ENCODE measurements at regions not wholly inside any gene's neighbourhood (a gene's known extent, or its start where the extent isn't known, plus 50 kb on each side); places are given as distances from the start of the nearest gene placed in this dataset.
"Not testable (repeated sequence)": the region's sequence is repeated elsewhere in the genome, so short reads cannot be mapped to it uniquely, and the experiment has no call there.

DNA sequence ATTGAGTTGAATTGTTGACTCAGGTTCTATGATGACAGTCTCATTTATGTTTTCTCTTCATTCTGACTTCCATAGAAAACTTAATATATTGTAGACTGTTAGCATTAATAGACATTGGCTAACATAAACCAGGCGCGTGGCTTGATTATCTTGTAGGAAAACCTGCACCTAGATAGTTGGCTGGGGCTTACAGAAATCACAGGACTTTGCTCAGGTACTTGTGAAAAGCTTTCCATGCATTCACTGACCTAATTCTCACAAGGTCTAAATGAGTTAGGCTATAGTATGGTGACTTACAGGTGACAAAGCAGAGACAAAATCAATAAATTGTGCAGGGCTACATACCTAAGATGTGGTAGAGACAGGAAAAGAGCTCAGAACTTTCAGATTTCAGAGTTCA is 212.8 kb downstream of the GPAT3 start:
- no peaks in the 10 kb centered on the region for H3K36me3 ChIP-seq (ENCODE audit: control insufficient read depth in 1 of 2, insufficient read depth in 2 of 2, low read length in 1 of 2)
- intact Hi-C loops (cut with DNase I) = no loop called here
- H3K27me3 ChIP-seq (ENCODE audit: control insufficient read depth in 1 of 2, insufficient read depth in 2 of 2, low read length in 1 of 2) = no peaks in the 10 kb centered on the region
- DNase-seq (no peak), ATAC-seq (ENCODE audit: low FRiP score) (no peak)
- WGBS, 2 donors = 86 to 93% methylated on average over 2 of the region's 2 CpGs
- H3K4me3 ChIP-seq (ENCODE audit: low read length in 2 of 2) = no peak overlapping the region
- no peaks in the 10 kb centered on the region for H3K4me1 ChIP-seq (ENCODE audit: control insufficient read depth in 1 of 2, insufficient read depth in 2 of 2, low read length in 2 of 2)
- no peaks in the 10 kb centered on the region for H3K9me3 ChIP-seq (ENCODE audit: control insufficient read depth, low read length)
- no peak overlapping the region for H3K27ac ChIP-seq (ENCODE audit: low read depth in 1 of 2, low read length in 2 of 2)

DNA sequence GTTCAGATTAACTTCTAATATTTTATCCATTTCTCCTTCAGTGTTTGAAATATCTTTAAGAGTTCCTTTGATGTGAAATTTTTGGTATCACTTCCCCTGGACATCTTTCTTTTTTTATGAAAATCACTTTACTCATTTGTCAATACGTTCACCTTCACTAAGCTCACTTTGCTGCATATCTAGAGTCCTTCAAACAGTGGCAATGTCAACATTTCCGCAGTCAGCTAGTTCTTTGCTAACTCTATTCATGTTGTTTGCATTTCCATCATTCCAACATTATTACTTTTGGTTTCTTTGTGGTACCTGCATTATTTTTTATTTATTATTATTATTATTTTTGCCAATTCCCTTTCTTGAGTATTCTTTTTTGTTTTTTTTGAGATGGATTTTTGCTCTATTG is 203.0 kb downstream of the GPAT3 start:
- Histone ChIP-seq H3K27me3 (ENCODE audit: control insufficient read depth in 1 of 2, insufficient read depth in 2 of 2, low read length in 1 of 2) (no peaks in the 10 kb centered on the region), H3K9me3 (ENCODE audit: control insufficient read depth, low read length) (no peaks in the 10 kb centered on the region), H3K4me3 (ENCODE audit: low read length in 2 of 2) (no peak overlapping the region), H3K27ac (ENCODE audit: low read depth in 1 of 2, low read length in 2 of 2) (no peak overlapping the region), H3K4me1 (ENCODE audit: control insufficient read depth in 1 of 2, insufficient read depth in 2 of 2, low read length in 2 of 2) (no peaks in the 10 kb centered on the region), H3K36me3 (ENCODE audit: control insufficient read depth in 1 of 2, insufficient read depth in 2 of 2, low read length in 1 of 2) (no peaks in the 10 kb centered on the region)
- ATAC-seq (ENCODE audit: low FRiP score) = no peak
- DNase-seq = no peak
- 74 to 84% methylated on average over 2 of the region's 2 CpGs for WGBS, 2 donors
- intact Hi-C loops (cut with DNase I) = no loop called here

DNA sequence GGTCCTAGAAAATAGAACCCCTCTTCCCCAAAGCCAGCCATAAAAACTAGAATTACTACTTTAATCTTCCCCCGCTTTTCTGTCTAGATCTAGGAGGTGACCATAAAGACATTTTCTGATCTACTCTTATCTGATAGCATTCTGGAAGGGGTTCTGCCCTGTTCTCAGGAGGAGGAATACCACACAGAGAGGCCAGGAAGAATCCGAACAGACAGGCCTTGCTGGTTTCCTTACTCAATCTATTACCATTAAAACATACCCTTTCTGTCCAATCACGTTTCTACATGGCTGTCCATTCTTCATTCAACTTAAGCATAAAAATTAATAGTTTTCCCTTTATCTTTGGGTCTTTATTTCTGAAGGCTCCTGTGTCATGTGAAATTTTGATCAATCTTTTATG is 198.7 kb downstream of the GPAT3 start:
- intact Hi-C loops (cut with DNase I) = no loop called here
- H3K36me3 ChIP-seq (ENCODE audit: control insufficient read depth in 1 of 2, insufficient read depth in 2 of 2, low read length in 1 of 2) = no peaks in the 10 kb centered on the region
- H3K4me1 ChIP-seq (ENCODE audit: control insufficient read depth in 1 of 2, insufficient read depth in 2 of 2, low read length in 2 of 2) = no peaks in the 10 kb centered on the region
- H3K27ac ChIP-seq (ENCODE audit: low read depth in 1 of 2, low read length in 2 of 2) = no peak overlapping the region
- no peak overlapping the region for H3K4me3 ChIP-seq (ENCODE audit: low read length in 2 of 2)
- no peaks in the 10 kb centered on the region for H3K9me3 ChIP-seq (ENCODE audit: control insufficient read depth, low read length)
- no peaks in the 10 kb centered on the region for H3K27me3 ChIP-seq (ENCODE audit: control insufficient read depth in 1 of 2, insufficient read depth in 2 of 2, low read length in 1 of 2)
- 78 to 82% methylated on average over 3 of the region's 3 CpGs for WGBS, 2 donors
- ATAC-seq (ENCODE audit: low FRiP score) = no peak
- no peak for DNase-seq

DNA sequence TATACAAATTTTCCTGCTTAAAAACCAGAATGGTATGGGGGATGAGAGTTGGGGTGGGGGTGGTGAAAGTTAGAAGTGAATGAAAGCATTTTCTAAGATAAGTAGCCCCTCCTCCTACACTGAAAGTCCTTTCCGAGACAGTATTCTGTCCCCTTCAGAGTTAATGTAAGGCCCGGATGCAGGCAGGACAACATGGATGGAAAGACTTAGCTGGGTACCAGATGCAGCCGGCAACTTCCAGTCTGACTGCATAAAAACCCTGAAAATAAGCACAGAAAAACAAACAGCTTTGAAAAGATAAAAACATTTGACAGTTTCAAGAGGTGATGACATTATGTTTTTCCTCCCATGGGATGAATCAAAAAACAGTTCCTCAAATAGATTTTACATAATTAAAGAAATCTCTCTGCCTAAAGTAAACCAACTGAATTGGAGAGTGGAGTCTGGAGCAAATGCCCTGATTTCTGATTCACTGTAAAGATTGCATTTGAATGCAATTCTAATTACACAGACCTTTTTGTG is 196.3 kb downstream of the GPAT3 start:
- H3K36me3 ChIP-seq (ENCODE audit: control insufficient read depth in 1 of 2, insufficient read depth in 2 of 2, low read length in 1 of 2) = no peaks in the 10 kb centered on the region
- intact Hi-C loops (cut with DNase I) = no loop called here
- 30 to 52% methylated on average over 3 of the region's 3 CpGs for WGBS, 2 donors

DNA sequence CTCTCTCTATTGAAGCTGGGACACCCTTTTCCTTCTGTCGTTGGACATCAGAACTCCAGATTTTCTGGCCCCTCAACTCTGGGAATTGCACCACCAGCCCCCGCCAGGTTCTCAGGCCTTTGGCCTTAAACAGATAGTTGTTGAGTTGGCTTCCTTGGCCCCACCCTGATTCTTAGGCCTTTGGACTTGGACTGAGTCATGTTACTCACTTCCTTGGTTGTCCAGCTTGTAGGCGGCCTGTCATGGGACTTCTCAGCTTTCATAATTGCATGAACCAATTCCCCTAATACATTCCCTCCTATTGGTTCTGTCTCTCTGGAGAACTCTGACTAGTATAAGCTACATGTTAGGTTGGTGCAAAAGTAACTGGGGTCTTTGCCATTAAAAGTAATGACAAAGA is 195.7 kb downstream of the GPAT3 start:
- intact Hi-C loops (cut with DNase I) = no loop called here
- ATAC-seq (ENCODE audit: low FRiP score) (no peak), DNase-seq (peak in 1 of 2 donors; percentile 42)
- H3K27ac ChIP-seq (ENCODE audit: low read depth in 1 of 2, low read length in 2 of 2) = no peak overlapping the region
- H3K36me3 ChIP-seq (ENCODE audit: control insufficient read depth in 1 of 2, insufficient read depth in 2 of 2, low read length in 1 of 2) = no peaks in the 10 kb centered on the region
- H3K4me1 ChIP-seq (ENCODE audit: control insufficient read depth in 1 of 2, insufficient read depth in 2 of 2, low read length in 2 of 2) = no peaks in the 10 kb centered on the region
- H3K4me3 ChIP-seq (ENCODE audit: low read length in 2 of 2) = no peak overlapping the region
- H3K9me3 ChIP-seq (ENCODE audit: control insufficient read depth, low read length) = no peaks in the 10 kb centered on the region
- WGBS, 2 donors = 88 to 91% methylated on average over 3 of the region's 3 CpGs
- peaks cover 0 to 2% of the 10 kb centered on the region in 2 donors for H3K27me3 ChIP-seq (ENCODE audit: control insufficient read depth in 1 of 2, insufficient read depth in 2 of 2, low read length in 1 of 2)

More for the DNA sequence above, 196.3 kb downstream of the GPAT3 start:
- no peak for ATAC-seq (ENCODE audit: low FRiP score)
- no peaks in the 10 kb centered on the region for H3K4me1 ChIP-seq (ENCODE audit: control insufficient read depth in 1 of 2, insufficient read depth in 2 of 2, low read length in 2 of 2)
- H3K27ac ChIP-seq (ENCODE audit: low read depth in 1 of 2, low read length in 2 of 2) = no peak overlapping the region
- H3K27me3 ChIP-seq (ENCODE audit: control insufficient read depth in 1 of 2, insufficient read depth in 2 of 2, low read length in 1 of 2) = peaks cover 0 to 2% of the 10 kb centered on the region in 2 donors
- no peak overlapping the region for H3K4me3 ChIP-seq (ENCODE audit: low read length in 2 of 2)
- no peaks in the 10 kb centered on the region for H3K9me3 ChIP-seq (ENCODE audit: control insufficient read depth, low read length)
- DNase-seq = no peak

DNA sequence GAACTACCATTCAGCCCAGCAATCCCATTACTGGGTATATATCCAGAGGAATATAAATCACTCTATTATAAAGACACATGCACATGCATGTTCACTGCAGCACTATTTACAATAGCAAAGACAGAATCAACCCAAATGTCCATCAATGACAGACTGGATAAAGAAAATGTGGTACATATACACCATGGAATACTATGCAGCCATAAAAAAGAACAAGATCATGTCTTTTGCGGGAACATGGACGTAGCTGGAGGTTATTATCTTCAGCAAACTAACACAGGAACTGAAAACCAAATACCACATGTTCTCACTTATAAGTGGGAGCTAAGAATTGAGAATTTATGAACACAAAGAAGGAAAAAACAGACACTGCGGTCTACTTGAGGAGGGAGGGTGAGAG is 195.1 kb downstream of the GPAT3 start:
- H3K27me3 ChIP-seq (ENCODE audit: control insufficient read depth in 1 of 2, insufficient read depth in 2 of 2, low read length in 1 of 2); H3K4me1 ChIP-seq (ENCODE audit: control insufficient read depth in 1 of 2, insufficient read depth in 2 of 2, low read length in 2 of 2); ATAC-seq (ENCODE audit: low FRiP score); DNase-seq; H3K9me3 ChIP-seq (ENCODE audit: control insufficient read depth, low read length); H3K27ac ChIP-seq (ENCODE audit: low read depth in 1 of 2, low read length in 2 of 2); H3K4me3 ChIP-seq (ENCODE audit: low read length in 2 of 2); H3K36me3 ChIP-seq (ENCODE audit: control insufficient read depth in 1 of 2, insufficient read depth in 2 of 2, low read length in 1 of 2); intact Hi-C loops (cut with DNase I): not testable (repeated sequence)
- 85 to 88% methylated on average over 3 of the region's 3 CpGs for WGBS, 2 donors

DNA sequence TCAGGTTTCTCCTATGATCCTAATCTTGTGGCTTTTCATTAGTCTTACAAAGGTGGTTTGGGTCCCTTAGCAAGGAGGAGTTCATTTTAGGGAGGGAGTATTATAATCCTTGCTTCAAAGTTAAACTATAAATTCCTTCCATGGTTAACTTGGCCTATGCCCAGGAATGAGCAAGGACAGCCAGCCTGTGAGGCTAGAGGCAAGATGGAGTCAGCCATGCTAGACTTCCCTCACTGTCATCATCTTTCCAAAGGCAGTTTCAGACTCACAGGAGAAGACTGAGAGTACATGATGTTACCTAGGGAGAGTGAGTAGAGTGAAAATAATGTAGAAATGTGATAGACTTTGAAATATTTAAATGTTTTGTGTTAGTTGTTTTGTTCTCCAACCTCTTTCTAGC is 192.3 kb downstream of the GPAT3 start:
- intact Hi-C loops (cut with DNase I) = no loop called here
- no peaks in the 10 kb centered on the region for H3K9me3 ChIP-seq (ENCODE audit: control insufficient read depth, low read length)

DNA sequence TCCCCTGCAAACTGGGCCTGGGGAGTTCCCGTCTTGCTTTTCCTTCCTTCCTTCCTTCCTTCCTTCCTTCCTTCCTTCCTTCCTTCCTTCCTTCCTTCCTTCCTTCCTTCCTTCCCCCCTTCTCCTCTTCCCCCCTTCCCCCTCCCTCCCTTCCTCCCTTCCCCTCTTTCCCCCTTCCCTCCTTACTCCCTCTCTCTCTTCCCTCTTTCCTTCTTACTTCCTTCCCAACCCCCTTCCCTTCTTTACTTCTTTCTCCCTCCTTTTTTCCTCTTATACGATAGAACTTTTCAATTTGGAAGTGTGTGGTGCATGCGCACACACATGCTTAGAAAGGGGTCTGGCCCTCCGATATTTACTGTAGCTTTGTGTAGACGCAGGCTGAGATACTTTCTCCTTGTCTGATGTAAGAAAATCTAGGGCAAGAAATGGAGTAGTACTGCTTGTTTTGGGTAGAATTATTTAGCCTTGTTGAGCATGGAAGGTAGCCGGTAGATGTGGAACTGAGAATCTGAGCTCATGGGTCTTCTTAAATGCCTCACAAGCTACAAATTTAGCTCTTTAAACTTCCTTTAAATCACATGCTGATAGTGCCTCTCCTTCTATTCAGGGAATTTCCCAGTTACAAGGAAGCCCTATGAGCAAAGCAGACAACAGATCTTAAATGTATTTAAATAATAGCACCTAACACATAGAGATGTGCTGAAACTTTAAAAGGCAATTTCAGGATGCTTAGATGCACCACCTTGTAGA is 189.6 kb downstream of the GPAT3 start:
- peaks cover 0 to 2% of the 10 kb centered on the region in 2 donors for H3K27me3 ChIP-seq (ENCODE audit: control insufficient read depth in 1 of 2, insufficient read depth in 2 of 2, low read length in 1 of 2)
- H3K4me3 ChIP-seq (ENCODE audit: low read length in 2 of 2) = no peak overlapping the region
- WGBS, 2 donors = 79 to 85% methylated on average over 6 of the region's 6 CpGs
- H3K9me3 ChIP-seq (ENCODE audit: control insufficient read depth, low read length) = peaks cover 1% of the 10 kb centered on the region
- ATAC-seq (ENCODE audit: low FRiP score) (no peak), DNase-seq (no peak)
- H3K4me1 ChIP-seq (ENCODE audit: control insufficient read depth in 1 of 2, insufficient read depth in 2 of 2, low read length in 2 of 2) = no peaks in the 10 kb centered on the region
- H3K36me3 ChIP-seq (ENCODE audit: control insufficient read depth in 1 of 2, insufficient read depth in 2 of 2, low read length in 1 of 2) = no peaks in the 10 kb centered on the region
- no peak overlapping the region for H3K27ac ChIP-seq (ENCODE audit: low read depth in 1 of 2, low read length in 2 of 2)
- intact Hi-C loops (cut with DNase I) = no loop called here

More for the DNA sequence above, 192.3 kb downstream of the GPAT3 start:
- no peak for ATAC-seq (ENCODE audit: low FRiP score)
- H3K27me3 ChIP-seq (ENCODE audit: control insufficient read depth in 1 of 2, insufficient read depth in 2 of 2, low read length in 1 of 2) = peaks cover 0 to 2% of the 10 kb centered on the region in 2 donors
- no peaks in the 10 kb centered on the region for H3K36me3 ChIP-seq (ENCODE audit: control insufficient read depth in 1 of 2, insufficient read depth in 2 of 2, low read length in 1 of 2)
- no peak overlapping the region for H3K27ac ChIP-seq (ENCODE audit: low read depth in 1 of 2, low read length in 2 of 2)
- no peak overlapping the region for H3K4me3 ChIP-seq (ENCODE audit: low read length in 2 of 2)
- DNase-seq = no peak
- no peaks in the 10 kb centered on the region for H3K4me1 ChIP-seq (ENCODE audit: control insufficient read depth in 1 of 2, insufficient read depth in 2 of 2, low read length in 2 of 2)

All from aorta (tissue), 5 donors.